Fibroblast of the aortic adventitia (primary cell): ENCODE measurements at regions not wholly inside any gene's neighbourhood (a gene's known extent, or its start where the extent isn't known, plus 50 kb on each side); places are given as distances from the start of the nearest gene placed in this dataset.

Source experiments
- DNase-seq: peaks from one replicate; pipeline ENCODE4 v3.0.0-alpha.2; 2010; ENCODE audit warnings: low read depth
- H3K4me3 ChIP-seq: 2 replicates; pipeline ENCODE4 v1.5.1; 2011; ENCODE audit warnings: low read depth, mild to moderate bottlenecking, control low read depth, low read length, moderate library complexity
- CTCF ChIP-seq: IDR thresholded peaks from 2 replicates; pipeline ENCODE4 v1.5.1; 2011; ENCODE audit warnings: mild to moderate bottlenecking, low read length, control low read depth, inconsistent platforms; ENCODE audit not compliant: insufficient read depth

GRCh38 chrX:43481576-43481975 is 174.5 kb upstream of the MAOA start:
- no peak overlapping the region for H3K4me3 ChIP-seq
- no peak for DNase-seq
- TF ChIP-seq CTCF = no peak

- no peak for DNase-seq
- no peak for TF ChIP-seq CTCF
- no peak overlapping the region for H3K4me3 ChIP-seq
Observed at GRCh38 chrX:43493756-43494155, 162.3 kb upstream of the MAOA start.

GRCh38 chrX:43500246-43500645 is 155.9 kb upstream of the MAOA start:
- no peak for DNase-seq
- H3K4me3 ChIP-seq = no peak overlapping the region
- TF ChIP-seq CTCF = no peak

GRCh38 chrX:43500996-43501694 is 155.0 kb upstream of the MAOA start:
- no peak for TF ChIP-seq CTCF
- no peak for DNase-seq

GRCh38 chrX:43504394-43504793 is 151.7 kb upstream of the MAOA start:
- no peak for DNase-seq
- no peak overlapping the region for H3K4me3 ChIP-seq
- no peak for TF ChIP-seq CTCF

More at GRCh38 chrX:43500996-43501694, 155.0 kb upstream of the MAOA start:
- no peak overlapping the region for H3K4me3 ChIP-seq

- DNase-seq = no peak
- no peak overlapping the region for H3K4me3 ChIP-seq
- no peak for TF ChIP-seq CTCF
Observed at GRCh38 chrX:43505769-43506168, 150.3 kb upstream of the MAOA start.

- no peak overlapping the region for H3K4me3 ChIP-seq
- TF ChIP-seq CTCF = no peak
- DNase-seq = no peak
Observed at GRCh38 chrX:43508694-43509093, 147.4 kb upstream of the MAOA start.
